Inferior parietal cortex (tissue), 1 donor: ENCODE measurements at regions not wholly inside any gene's neighbourhood (a gene's known extent, or its start where the extent isn't known, plus 50 kb on each side); places are given as distances from the start of the nearest gene placed in this dataset.

Experiments used
- DNase-seq: peaks from one replicate; pipeline ENCODE4 v3.0.0-alpha.2; 2016; ENCODE audit errors: extremely low spot score

- no peak for DNase-seq
Observed at GRCh38 chr22:44555597-44555996, 57.6 kb upstream of the RTL6 start.

GRCh38 chr22:44555046-44555445 lies 57.0 kb upstream of the RTL6 start:
- no peak for DNase-seq

GRCh38 chr22:44554411-44554810 lies 56.4 kb upstream of the RTL6 start:
- no peak for DNase-seq

- no peak for DNase-seq
Observed at GRCh38 chr22:44550711-44551491, 52.9 kb upstream of the RTL6 start.

- DNase-seq: no peak
Observed at GRCh38 chr22:44549701-44550100, 51.7 kb upstream of the RTL6 start.

- DNase-seq: no peak
Observed at GRCh38 chr22:44548981-44549380, 50.9 kb upstream of the RTL6 start.
